Uterus (tissue), 2 donors: ENCODE measurements at regions not wholly inside any gene's neighbourhood (a gene's known extent, or its start where the extent isn't known, plus 50 kb on each side); places are given as distances from the start of the nearest gene placed in this dataset.

Experiments
- POLR2A ChIP-seq, 2 donors: fragments of 450-650 bp; IDR thresholded peaks; one replicate each; pipeline ENCODE4 v1.6.1; 2016; ENCODE audit warnings: antibody characterized with exemption in 2 of 2, mild to moderate bottlenecking in 1 of 2, moderate library complexity in 1 of 2
- TF ChIP-seq, protein P1 (sequence below), 4 experiments: fragments of 200-600 bp in 2 of 4; fragments of 450-650 bp in 2 of 4; sonication (generic) in 2 of 4; IDR thresholded peaks; one replicate each; pipeline ENCODE4 v1.5.1; 2016 to 2019; ENCODE audit warnings: antibody characterized with exemption in 4 of 4, mild to moderate bottlenecking in 2 of 4, moderate library complexity in 1 of 4

DNA sequence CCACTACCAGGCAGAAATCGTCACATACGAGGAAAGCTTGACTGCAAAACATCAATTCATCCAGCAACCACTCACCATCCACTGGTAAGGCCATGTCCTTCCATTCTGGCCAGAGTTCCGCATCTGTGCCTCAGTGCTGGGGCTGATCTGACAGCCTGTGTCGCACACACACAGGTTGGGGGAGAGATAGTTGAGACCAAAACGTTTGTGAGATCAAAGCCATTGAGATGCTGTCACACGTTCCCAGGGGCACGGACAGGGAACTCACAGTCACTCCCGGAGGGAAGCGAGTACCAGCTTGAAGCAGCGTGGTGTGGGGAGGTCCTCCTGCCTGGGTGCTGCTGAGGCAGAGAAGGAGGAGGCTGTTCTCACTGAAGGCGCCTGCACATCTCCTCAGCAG lies 458.5 kb upstream of the SALL3 start:
- TF ChIP-seq POLR2A (IDR thresholded peaks at IDR 0.05), result no peak
- TF ChIP-seq, protein P1, sequence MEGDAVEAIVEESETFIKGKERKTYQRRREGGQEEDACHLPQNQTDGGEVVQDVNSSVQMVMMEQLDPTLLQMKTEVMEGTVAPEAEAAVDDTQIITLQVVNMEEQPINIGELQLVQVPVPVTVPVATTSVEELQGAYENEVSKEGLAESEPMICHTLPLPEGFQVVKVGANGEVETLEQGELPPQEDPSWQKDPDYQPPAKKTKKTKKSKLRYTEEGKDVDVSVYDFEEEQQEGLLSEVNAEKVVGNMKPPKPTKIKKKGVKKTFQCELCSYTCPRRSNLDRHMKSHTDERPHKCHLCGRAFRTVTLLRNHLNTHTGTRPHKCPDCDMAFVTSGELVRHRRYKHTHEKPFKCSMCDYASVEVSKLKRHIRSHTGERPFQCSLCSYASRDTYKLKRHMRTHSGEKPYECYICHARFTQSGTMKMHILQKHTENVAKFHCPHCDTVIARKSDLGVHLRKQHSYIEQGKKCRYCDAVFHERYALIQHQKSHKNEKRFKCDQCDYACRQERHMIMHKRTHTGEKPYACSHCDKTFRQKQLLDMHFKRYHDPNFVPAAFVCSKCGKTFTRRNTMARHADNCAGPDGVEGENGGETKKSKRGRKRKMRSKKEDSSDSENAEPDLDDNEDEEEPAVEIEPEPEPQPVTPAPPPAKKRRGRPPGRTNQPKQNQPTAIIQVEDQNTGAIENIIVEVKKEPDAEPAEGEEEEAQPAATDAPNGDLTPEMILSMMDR (IDR thresholded peaks at IDR 0.05), result no peak
